ENCODE measurements at regions not wholly inside any gene's neighbourhood (a gene's known extent, or its start where the extent isn't known, plus 50 kb on each side); places are given as distances from the start of the nearest gene placed in this dataset.
"Not testable (repeated sequence)": the region's sequence is repeated elsewhere in the genome, so short reads cannot be mapped to it uniquely, and the experiment has no call there.

GRCh38 chr5:127133071-127133470 lies 59.8 kb upstream of the C5orf63 start:
- no peak for DNase-seq (ENCODE audit: low read depth)

GRCh38 chr5:127136908-127137307 lies 63.6 kb upstream of the C5orf63 start:
- no peak for DNase-seq (ENCODE audit: low read depth)

- DNase-seq (ENCODE audit: low read depth): no peak
These were observed 70.4 kb upstream of the C5orf63 start for GRCh38 chr5:127143722-127144121.

- no peak for DNase-seq (ENCODE audit: low read depth)
These were observed 79.7 kb upstream of the C5orf63 start for GRCh38 chr5:127153031-127153430.

GRCh38 chr5:127153521-127153920 lies 80.2 kb upstream of the C5orf63 start:
- DNase-seq (ENCODE audit: low read depth): no peak

- no peak for DNase-seq (ENCODE audit: low read depth)
These were observed 90.4 kb upstream of the C5orf63 start for GRCh38 chr5:127163750-127164149.

- DNase-seq (ENCODE audit: low read depth): no peak
These were observed 97.8 kb upstream of the C5orf63 start for GRCh38 chr5:127170918-127171600.

GRCh38 chr5:127176769-127177168 lies 103.5 kb upstream of the C5orf63 start:
- no peak for DNase-seq (ENCODE audit: low read depth)

- not testable (repeated sequence) for DNase-seq (ENCODE audit: low read depth)
These were observed 108.0 kb upstream of the MEGF10 start for GRCh38 chr5:127182631-127183030.

GRCh38 chr5:127183332-127183731 lies 107.3 kb upstream of the MEGF10 start:
- DNase-seq (ENCODE audit: low read depth): no peak

GRCh38 chr5:127184851-127185250 lies 105.7 kb upstream of the MEGF10 start:
- DNase-seq (ENCODE audit: low read depth): no peak

GRCh38 chr5:127186657-127187056 lies 103.9 kb upstream of the MEGF10 start:
- DNase-seq (ENCODE audit: low read depth): no peak

- DNase-seq (ENCODE audit: low read depth): no peak
These were observed 102.9 kb upstream of the MEGF10 start for GRCh38 chr5:127187706-127188105.

GRCh38 chr5:127192150-127192549 lies 98.4 kb upstream of the MEGF10 start:
- no peak for DNase-seq (ENCODE audit: low read depth)

GRCh38 chr5:127192836-127193338 lies 97.7 kb upstream of the MEGF10 start:
- no peak for DNase-seq (ENCODE audit: low read depth)

GRCh38 chr5:127196042-127196441 lies 94.6 kb upstream of the MEGF10 start:
- no peak for DNase-seq (ENCODE audit: low read depth)

GRCh38 chr5:127197402-127198167 lies 93.0 kb upstream of the MEGF10 start:
- not testable (repeated sequence) for DNase-seq (ENCODE audit: low read depth)

- DNase-seq (ENCODE audit: low read depth): not testable (repeated sequence)
These were observed 87.9 kb upstream of the MEGF10 start for GRCh38 chr5:127202738-127203137.

GRCh38 chr5:127203818-127204217 lies 86.8 kb upstream of the MEGF10 start:
- peak; percentile 54 for DNase-seq (ENCODE audit: low read depth)

GRCh38 chr5:127205147-127205546 lies 85.4 kb upstream of the MEGF10 start:
- no peak for DNase-seq (ENCODE audit: low read depth)

GRCh38 chr5:127206320-127207113 lies 84.1 kb upstream of the MEGF10 start:
- peak; percentile 83 for DNase-seq (ENCODE audit: low read depth)

- DNase-seq (ENCODE audit: low read depth): no peak
These were observed 80.6 kb upstream of the MEGF10 start for GRCh38 chr5:127210042-127210441.

- DNase-seq (ENCODE audit: low read depth): no peak
These were observed 77.4 kb upstream of the MEGF10 start for GRCh38 chr5:127213231-127213630.

Measured in non-pigmented ciliary epithelial cell (primary cell).